ENCODE measurements at regions not wholly inside any gene's neighbourhood (a gene's known extent, or its start where the extent isn't known, plus 50 kb on each side); places are given as distances from the start of the nearest gene placed in this dataset.

GRCh38 chr9:108687006-108687987 is 168.5 kb downstream of the ACTL7B start:
- Mint-ChIP-seq H3K36me3 (no peaks in the 10 kb centered on the region), H3K27ac (no peak overlapping the region)
- WGBS (ENCODE audit: insufficient coverage) = 100% methylated on average over 3 of the region's 8 CpGs

GRCh38 chr9:108684288-108685025 is 171.3 kb downstream of the ACTL7B start:
- Mint-ChIP-seq H3K4me1 (no peaks in the 10 kb centered on the region), H3K27ac (peak overlapping the region in 1 of 7 donors; percentile 24), H3K27me3 (ENCODE audit: low read depth in 3 of 3) (peaks cover 0 to 3% (median 2%) of the 10 kb centered on the region in 3 donors), H3K9me3 (peaks cover 7 to 17% (median 10%) of the 10 kb centered on the region in 7 donors), H3K4me3 (no peak overlapping the region), H3K36me3 (no peaks in the 10 kb centered on the region)
- WGBS (ENCODE audit: insufficient coverage) = no CpG with 5 or more reads among the region's 4 CpGs
- Histone ChIP-seq H3K36me3 (replicated peaks in 1 of 2; ENCODE audit: control insufficient read depth in 1 of 2, insufficient read depth in 2 of 2, low read length in 2 of 2) (no peaks in the 10 kb centered on the region), H3K9ac (ENCODE audit: insufficient read depth, low read length, poor library complexity, severe bottlenecking) (no peak overlapping the region), H3K9me3 (replicated peaks in 1 of 2; ENCODE audit: control insufficient read depth in 1 of 2, insufficient read depth in 1 of 2, low read length in 2 of 2) (peaks cover 6 to 9% of the 10 kb centered on the region in 2 donors), H3K27ac (ENCODE audit: low read depth in 1 of 2, low read length in 2 of 2) (no peak overlapping the region), H2AFZ (ENCODE audit: insufficient read depth, low read depth, low read length, poor library complexity, severe bottlenecking) (no peak overlapping the region), H4K20me1 (ENCODE audit: insufficient read depth, low read length) (no peaks in the 10 kb centered on the region), H3K4me3 (replicated peaks in 1 of 3; ENCODE audit: low read depth in 2 of 3, low read length in 3 of 3) (no peak overlapping the region), H3K27me3 (ENCODE audit: control insufficient read depth in 2 of 2, insufficient read depth in 2 of 2, low read length in 2 of 2) (no peaks in the 10 kb centered on the region), H3K4me1 (ENCODE audit: control insufficient read depth in 1 of 2, insufficient read depth in 2 of 2, low read length in 2 of 2) (no peaks in the 10 kb centered on the region), H3K79me2 (ENCODE audit: insufficient read depth, low read length) (no peaks in the 10 kb centered on the region), H3K4me2 (replicated peaks; ENCODE audit: extremely low read depth, low read length, poor library complexity, severe bottlenecking) (no peak overlapping the region)
- no peak for DNase-seq
- intact Hi-C loops (cut with micrococcal nuclease) = no loop called here
- TF ChIP-seq, protein P1, sequence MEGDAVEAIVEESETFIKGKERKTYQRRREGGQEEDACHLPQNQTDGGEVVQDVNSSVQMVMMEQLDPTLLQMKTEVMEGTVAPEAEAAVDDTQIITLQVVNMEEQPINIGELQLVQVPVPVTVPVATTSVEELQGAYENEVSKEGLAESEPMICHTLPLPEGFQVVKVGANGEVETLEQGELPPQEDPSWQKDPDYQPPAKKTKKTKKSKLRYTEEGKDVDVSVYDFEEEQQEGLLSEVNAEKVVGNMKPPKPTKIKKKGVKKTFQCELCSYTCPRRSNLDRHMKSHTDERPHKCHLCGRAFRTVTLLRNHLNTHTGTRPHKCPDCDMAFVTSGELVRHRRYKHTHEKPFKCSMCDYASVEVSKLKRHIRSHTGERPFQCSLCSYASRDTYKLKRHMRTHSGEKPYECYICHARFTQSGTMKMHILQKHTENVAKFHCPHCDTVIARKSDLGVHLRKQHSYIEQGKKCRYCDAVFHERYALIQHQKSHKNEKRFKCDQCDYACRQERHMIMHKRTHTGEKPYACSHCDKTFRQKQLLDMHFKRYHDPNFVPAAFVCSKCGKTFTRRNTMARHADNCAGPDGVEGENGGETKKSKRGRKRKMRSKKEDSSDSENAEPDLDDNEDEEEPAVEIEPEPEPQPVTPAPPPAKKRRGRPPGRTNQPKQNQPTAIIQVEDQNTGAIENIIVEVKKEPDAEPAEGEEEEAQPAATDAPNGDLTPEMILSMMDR (IDR thresholded peaks at IDR 0.05) = no peak

More at GRCh38 chr9:108687006-108687987, 168.5 kb downstream of the ACTL7B start:
- Mint-ChIP-seq H3K4me1 (no peaks in the 10 kb centered on the region), H3K4me3 (no peak overlapping the region), H3K9me3 (peaks cover 7 to 17% (median 10%) of the 10 kb centered on the region in 7 donors), H3K27me3 (ENCODE audit: low read depth in 3 of 3) (peaks cover 0 to 3% (median 3%) of the 10 kb centered on the region in 3 donors)
- Histone ChIP-seq H3K27ac (ENCODE audit: low read depth in 1 of 2, low read length in 2 of 2) (no peak overlapping the region), H3K9me3 (replicated peaks in 1 of 2; ENCODE audit: control insufficient read depth in 1 of 2, insufficient read depth in 1 of 2, low read length in 2 of 2) (peaks cover 6 to 9% of the 10 kb centered on the region in 2 donors), H3K4me3 (replicated peaks in 1 of 3; ENCODE audit: low read depth in 2 of 3, low read length in 3 of 3) (no peak overlapping the region), H3K4me1 (ENCODE audit: control insufficient read depth in 1 of 2, insufficient read depth in 2 of 2, low read length in 2 of 2) (no peaks in the 10 kb centered on the region), H3K4me2 (replicated peaks; ENCODE audit: extremely low read depth, low read length, poor library complexity, severe bottlenecking) (no peak overlapping the region), H3K36me3 (replicated peaks in 1 of 2; ENCODE audit: control insufficient read depth in 1 of 2, insufficient read depth in 2 of 2, low read length in 2 of 2) (no peaks in the 10 kb centered on the region), H3K79me2 (ENCODE audit: insufficient read depth, low read length) (no peaks in the 10 kb centered on the region), H3K9ac (ENCODE audit: insufficient read depth, low read length, poor library complexity, severe bottlenecking) (no peak overlapping the region), H4K20me1 (ENCODE audit: insufficient read depth, low read length) (no peaks in the 10 kb centered on the region), H3K27me3 (ENCODE audit: control insufficient read depth in 2 of 2, insufficient read depth in 2 of 2, low read length in 2 of 2) (no peaks in the 10 kb centered on the region), H2AFZ (ENCODE audit: insufficient read depth, low read depth, low read length, poor library complexity, severe bottlenecking) (no peak overlapping the region)
- no peak for DNase-seq
- intact Hi-C loops (cut with micrococcal nuclease) = no loop called here
- TF ChIP-seq, protein P1 (IDR thresholded peaks at IDR 0.05) = no peak

Measured in CD14-positive monocyte (primary cell).